Stimulated activated CD4-positive, alpha-beta T cell treated with anti-CD3 and anti-CD28 coated beads, Interleukin-12 subunit alpha, Interleukin-12 subunit beta, amount 100 ng/mL, for 24 hours (primary cell): ENCODE measurements at regions not wholly inside any gene's neighbourhood (a gene's known extent, or its start where the extent isn't known, plus 50 kb on each side); places are given as distances from the start of the nearest gene placed in this dataset.

Experiments
- DNase-seq, 2 experiments: peaks; one replicate each; pipeline ENCODE4 v3.0.0-alpha.2; 2020; ENCODE audit warnings: low read depth in 2 of 2

DNA sequence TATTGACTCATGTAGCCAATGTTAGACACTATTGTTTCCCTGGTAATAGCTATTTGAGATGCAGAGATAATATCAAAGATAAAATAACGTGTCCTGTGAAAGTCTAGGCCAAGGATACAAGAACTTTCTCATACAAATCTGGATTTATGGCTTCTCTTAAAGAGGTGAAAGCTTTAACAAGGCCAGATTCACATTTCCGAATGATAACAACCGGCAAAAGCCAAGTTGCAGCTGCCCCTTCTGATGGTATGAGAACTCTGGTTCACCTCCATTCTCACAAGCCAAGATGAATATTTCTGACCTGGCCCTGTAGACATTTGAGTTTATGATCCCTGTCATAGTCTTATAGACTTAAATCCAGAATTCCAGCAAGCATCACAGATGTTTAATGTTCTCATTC, 230.4 kb upstream of the ZC3H12C start:
- DNase-seq, result no peak

DNA sequence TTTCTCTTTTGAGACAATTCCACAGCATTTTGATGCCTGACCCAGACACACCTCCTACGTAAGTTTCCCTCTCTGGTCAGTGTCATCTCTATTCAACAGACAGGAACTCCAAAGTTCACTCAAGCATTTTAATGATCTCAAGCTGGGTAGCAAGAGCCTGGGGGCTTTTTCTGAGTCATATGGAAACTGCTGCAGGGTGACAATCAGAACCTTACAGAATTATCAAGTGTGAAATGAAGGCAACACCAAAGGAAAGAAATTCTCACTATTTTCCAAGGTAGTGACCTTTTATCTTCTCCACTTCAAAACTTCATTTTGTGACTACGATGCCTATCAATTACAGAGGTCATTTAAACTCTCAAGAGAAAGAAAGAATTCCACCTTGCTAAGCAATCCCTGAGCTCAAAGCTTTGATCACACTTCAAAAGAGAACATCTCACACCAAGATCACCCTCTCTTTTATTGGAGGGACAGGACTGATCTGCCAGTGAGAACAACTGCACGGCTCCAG, 229.0 kb upstream of the ZC3H12C start:
- no peak for DNase-seq

DNA sequence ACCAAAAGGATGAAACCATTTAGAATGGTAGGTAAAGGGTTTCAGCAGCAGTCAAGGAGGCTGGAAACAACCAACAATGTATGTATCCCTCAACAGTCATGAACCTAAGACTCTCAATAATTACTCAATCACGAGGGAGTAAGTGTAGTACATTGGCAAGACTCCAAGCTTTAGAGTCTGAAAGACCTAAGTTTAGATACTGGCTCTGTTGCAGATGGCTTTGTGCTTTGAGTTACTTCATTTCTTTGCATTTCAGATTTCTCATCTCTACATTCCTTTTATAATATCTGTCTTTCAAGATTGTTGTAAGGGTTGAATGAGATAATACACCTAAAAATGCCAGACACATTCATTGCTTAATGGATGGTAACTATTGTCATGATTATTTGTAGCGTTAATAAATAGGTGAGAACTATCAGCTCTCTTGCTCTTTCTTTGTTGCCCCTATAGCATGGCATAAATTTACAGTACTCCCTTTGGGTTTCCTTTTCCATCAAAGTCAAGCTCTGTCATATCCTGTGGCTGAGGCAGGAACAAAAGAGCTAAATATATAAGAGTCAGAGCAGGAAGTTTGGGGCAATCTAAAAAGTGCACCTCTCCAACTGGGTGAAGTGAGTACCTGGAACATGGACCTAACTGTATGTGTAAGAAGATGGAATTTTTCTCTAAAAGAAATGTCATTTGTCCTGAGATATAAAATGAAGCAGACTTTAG, 228.2 kb upstream of the ZC3H12C start:
- DNase-seq, result no peak

DNA sequence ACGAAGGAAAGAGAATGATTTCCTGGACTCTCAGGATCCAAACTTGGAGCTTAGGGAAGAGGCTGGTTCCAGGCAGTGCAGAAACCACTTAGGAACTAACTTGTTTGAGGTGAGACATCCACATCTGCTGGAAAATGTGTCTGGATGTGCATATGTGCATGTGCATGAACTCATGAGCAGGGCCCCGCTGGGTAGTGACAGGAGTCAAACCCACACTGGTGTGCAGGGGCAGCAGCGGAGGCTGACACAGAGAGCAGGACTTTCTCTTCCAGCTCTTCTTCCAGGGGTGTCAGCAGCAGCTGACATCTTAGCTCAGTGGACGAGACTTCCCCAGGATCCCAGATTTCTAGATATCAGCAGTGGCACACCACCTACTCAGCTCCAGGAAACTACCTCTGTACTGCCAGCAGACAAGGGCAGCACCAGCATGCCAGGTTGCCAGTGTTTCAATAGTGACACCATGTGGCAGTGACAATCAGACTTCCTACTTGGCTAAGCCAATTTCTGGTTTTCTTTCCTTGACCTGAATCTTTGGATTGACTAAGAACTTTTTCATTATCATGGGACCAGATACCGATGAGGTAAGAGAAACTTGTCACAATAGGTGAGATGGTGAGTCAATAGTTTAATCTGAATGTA, 227.5 kb upstream of the ZC3H12C start:
- no peak for DNase-seq

DNA sequence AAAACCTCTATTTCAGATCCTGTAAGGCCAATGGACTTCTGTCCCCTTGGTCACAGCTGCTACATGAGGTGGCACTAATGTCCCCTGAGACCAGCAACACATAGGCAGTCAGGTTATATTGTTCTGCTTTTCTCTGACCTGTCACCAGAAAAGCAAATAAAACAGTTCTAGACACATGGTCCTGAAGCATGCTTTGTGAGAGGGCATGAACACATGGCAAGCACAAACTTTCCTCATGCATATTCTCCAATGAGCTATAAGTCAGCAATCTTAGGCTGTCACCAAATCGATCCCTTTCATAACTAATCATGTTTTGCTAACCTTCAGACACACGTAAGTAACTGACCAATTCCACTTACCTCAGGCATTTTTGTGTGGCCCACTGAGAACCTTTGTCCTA, 225.4 kb upstream of the ZC3H12C start:
- no peak for DNase-seq

DNA sequence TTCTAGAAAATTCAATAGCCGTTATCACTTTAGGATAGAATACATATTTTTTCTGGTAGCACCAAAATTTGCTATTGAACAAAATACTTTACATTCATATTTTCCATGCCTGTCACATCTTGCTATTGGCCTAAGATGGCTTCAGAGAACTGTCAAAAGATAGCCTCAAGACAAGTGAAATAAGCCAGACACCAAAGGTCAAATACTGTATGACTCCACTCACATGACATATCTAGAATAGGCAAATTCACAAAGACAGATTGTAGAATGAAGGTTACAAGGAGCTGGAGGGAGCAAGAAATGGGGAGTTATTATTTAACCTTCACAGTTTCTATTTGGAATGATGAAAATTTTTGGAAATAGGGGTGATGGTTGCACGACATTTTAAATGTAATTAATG, 223.7 kb upstream of the ZC3H12C start:
- no peak for DNase-seq

DNA sequence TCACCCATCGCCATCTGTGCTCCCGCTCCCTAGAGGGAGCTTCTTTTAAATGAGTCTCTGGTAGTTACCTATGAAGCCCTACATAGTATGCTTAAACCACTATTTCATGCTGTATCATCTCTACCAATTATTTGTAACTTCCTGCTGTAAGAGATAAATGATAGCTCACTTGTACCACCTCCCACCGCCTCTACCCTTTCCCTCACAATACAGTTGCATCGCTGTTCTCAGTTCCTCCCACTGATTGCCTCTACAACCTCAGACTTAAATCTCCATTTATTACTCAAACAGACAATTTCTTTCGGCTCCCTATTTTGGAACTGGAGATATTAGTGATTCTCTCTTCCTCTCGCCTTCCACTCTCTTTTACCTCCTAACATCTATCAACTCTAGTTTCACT, 222.9 kb upstream of the ZC3H12C start:
- no peak for DNase-seq

DNA sequence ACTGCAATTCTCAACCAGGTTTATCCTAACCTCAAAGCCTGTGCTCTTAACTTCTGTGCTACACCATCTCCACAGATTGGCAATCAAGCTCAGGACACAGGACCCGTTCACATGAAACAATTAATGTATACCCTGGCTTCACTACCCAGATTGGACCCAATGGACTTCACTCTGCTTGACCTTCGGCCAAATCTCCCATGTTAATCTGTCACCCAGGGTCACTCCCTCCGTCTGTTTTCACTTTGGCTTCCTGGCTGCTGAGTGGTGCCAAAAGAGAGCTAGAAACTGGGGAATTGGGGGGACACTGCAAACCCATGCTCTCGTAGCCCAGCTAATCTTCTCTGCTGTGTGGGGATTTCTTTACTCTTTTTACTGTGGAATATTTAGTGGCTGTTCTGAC, 216.1 kb upstream of the ZC3H12C start:
- DNase-seq, result no peak

DNA sequence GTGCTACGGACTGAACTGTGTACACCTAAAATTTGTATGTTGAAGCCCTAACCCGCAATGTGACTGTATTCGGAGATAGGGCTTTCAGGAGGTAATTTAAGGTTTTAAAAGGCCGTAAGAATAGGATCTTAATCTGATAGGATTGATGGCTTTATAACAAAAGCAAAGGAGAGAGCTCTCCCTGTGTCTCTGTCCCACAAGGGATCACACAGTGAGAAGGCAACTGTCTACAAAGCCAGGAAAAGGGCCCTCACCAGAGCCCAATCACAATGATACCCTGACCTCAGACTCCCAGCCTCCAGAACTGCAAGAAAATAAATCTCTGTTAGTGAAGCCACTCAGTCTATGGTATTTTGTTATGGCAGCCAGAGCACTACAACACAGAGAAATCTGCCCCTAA, 208.7 kb upstream of the ZC3H12C start:
- no peak for DNase-seq

DNA sequence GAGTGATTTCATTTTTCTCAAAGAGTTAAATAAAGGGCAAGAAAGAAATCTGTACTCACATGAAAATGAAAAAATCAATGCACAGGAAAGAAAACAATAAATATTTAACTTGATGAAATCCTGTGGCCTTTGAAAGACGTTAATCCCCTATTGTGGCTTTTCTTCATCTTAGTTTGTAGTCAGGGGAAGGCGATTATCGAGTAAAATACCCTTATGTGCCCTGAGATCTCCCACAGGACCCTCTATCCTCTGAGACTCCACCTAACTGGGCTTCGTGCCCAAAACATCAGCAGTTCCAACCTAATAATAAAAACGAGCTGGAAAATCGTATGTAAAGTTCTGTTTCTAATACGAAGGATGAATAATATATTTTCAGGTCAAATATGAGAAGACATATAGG, 208.2 kb upstream of the ZC3H12C start:
- no peak for DNase-seq

DNA sequence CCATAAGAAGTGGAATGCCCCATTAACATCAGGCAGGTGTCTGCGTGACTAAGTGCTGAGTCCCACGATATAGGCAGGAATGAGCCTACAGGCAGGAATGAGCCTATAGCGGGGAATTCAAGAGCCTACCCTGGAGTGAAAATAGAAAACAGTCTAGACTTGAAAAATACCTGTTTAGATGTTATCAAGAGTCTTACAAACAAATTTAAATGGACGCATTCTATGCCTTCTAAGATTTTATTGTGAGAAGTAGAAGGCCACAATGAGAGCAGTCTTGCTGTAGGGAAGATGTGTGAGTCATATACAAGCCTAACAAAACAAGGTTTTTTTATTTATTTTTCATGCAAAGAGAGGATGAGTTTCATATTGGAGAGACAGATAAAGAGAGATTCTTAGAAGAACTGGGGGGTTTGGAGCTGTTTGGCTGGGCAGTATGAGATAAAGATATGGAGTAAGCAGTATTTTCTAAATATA, 200.8 kb upstream of the ZC3H12C start:
- DNase-seq, result no peak

DNA sequence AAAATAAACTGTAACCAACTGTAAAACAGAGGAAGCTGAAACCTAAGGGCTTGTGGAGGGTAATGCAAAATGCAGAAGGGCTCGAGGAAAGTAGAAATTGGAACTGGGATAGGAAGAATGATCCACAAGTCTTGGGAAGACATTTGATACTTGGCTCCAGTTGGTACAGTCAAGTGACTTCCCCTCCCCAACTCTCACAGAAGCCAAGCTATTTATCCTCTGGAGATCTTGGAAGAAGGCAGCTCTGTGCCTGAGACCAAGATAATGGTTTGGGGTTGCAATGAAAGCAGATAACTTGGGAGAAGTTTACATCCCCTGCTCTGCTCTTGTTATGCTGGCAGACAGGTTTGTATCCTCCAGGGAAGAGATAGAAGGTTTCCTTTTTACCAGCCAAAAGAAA, 198.9 kb upstream of the ZC3H12C start:
- DNase-seq, result no peak

DNA sequence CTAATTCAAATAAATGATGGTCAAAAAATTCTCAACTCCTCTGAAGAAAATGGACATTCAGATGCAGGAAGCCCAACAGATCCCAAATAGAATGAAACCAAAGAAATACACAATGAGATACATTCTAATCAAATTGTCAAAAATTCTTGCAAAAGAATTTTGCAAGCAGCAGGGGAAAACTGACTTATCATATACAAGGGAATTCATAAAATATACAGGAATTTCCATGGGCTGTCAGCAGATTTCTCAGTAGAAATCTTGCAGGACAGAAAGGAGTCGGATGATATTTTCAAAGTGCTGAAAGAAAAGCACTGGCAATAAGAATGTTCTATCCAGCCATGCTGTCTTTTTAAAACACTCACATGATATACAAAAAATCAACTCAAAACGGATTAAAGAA, 194.6 kb upstream of the ZC3H12C start:
- DNase-seq, result no peak

DNA sequence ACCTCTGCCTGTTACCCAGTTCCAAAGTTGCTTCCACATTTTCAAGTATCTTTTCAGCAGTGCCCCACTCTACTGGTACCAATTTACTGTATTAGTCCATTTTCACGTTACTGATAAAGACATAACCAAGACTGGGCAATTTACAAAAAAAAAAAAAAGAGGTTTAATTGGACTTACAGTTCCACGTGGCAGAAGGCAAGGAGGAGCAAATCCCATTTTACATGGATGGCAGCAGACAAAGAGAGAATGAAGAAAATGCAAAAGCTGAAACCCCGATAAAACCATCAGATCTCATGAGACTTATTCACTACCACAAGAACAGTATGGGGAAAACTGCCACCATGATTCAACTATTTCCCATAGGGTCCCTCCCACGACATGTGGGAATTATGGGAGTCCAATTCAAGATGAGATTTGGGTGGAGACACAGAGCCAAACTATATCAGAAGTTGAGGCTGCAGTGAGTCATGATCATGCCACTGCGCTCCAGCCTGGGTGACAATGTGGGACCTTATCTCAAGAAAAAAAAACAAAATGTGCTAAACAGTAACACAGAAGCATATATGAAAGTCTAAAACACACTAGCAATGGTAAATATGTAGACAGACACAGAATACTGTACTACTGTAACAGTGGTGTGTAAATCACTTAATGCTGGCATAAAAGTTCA, 190.3 kb upstream of the ZC3H12C start:
- no peak for DNase-seq

DNA sequence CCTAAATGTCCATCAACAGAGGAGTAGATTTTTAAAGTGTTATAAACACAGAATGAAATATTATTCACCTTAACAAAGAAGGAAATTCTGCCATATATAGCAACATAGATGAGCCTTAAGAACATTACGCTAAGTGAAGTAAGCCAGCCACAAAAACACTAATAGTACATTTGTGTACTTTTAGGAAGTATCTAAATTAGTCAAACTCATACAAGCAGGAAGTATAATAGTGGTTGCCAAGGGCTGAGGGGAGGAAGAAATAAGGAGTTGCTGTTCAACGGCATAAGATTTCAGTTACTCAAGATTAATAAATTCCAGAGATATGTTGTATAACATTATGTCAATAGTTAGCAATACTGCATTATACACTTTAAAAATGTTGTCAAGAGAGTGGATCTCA, 181.7 kb upstream of the ZC3H12C start:
- DNase-seq, result no peak

DNA sequence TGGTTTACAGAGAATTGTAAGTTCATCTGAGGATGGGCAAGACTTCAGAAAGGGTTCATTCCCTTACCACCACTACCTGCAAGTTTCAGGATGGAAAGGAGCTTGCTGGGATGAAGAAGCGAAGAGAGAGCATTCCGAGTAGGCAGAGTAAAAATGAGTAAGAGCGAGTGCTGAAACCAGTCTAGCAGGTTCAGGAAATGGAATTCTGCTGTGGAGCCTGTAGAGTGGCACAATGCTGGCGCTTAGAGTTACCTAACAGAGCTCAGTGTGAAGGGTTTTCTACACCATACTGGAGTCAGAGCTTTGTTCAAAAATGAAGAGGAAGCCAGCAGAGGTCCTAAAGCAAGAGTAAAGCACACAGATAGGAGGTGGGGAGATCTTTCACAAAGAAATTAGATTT, 179.2 kb upstream of the ZC3H12C start:
- no peak for DNase-seq

DNA sequence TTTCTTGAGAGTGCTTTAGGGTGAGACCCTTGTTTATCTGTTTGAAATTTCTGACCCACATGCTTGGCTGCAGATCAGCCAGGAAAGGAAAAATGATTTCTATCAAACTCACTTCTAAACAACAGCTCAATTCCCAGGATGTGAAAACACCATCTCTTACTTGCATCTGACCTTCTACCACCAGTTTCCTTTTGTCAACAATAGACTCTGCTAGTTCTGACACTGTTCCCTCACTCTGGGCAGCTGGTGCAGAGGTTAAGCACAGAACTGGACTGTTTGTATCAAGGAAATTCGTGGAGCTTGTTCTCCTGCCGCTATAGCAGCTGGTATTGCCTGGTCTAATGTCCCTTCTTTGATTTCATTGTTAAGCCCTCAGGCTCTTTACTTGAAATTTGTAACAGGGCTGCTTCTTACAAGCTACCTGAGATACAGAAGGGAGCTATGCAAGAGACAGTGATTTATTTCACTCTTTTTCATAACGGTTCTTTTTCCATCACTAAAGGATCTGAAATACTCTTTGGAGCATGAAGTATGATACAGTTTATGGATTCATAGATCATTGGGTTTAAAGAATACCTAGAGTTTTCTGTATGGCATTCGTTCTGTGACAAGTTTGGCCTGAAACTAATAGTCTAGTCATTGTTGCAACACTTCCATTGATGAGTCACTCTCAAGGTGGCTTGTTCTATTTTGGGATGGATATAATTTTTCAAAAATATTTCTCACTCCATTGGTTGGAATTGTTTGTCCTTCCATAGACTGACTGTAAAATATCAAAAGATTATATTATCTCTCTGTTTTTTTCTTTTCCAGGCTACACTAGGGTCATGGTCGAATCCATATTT, 178.2 kb upstream of the ZC3H12C start:
- DNase-seq, result no peak

DNA sequence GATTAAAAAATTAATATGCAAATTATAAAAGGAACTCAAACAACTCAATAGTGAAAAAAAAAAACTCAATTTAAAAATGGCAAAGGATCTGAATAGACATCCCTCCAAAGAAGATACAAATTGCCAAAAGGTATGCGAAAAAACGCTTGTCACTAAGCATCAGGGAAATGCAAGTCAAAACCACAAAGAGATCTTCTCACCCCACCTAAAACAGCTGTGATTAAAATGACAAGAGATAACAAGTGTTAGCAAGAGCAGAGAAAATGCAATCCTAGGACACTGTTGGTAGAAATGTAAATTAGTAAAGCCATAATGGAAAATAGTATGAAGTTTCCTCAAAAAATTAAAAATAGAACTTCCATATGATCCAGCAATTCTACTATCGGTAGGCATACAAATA, 166.3 kb upstream of the ZC3H12C start:
- DNase-seq, result no peak

DNA sequence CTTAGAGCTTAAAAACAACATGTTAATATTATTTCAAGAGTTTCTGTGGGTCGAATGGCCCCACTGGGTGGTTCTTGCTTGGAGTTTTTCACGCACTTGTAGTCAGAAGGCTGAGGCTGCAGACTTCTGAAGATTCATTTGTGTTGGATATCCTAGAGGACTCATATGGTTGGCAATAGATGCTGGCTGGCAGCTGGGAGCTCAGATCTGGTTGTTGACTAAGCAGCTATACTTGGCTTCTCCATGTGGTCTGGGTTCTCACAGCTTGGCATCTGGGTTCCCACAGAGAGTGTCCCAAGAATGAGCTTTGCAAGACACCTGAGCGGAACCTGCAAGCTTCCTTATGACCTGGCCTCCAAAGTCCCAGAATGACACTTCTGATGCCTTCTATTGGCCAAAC, 163.9 kb upstream of the ZC3H12C start:
- DNase-seq, result no peak

DNA sequence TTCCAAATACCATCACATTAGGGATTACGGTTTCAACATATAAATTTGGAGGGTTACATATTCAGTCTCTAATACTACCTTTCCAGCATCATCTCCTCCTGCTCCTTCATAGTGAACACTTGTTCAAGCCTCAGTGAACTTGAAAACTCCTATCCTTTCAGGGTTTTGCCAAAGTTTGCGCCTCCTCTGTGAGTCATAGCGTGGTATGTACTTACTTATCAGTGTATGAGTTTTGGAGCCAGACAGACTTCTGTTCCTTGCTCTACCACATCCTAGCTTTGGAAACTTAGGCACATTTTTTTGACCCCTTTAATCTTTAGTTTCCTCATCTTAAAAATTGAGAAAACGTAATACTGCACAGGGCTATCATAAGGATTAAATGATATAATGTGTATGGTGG, 160.1 kb upstream of the ZC3H12C start:
- no peak for DNase-seq

DNA sequence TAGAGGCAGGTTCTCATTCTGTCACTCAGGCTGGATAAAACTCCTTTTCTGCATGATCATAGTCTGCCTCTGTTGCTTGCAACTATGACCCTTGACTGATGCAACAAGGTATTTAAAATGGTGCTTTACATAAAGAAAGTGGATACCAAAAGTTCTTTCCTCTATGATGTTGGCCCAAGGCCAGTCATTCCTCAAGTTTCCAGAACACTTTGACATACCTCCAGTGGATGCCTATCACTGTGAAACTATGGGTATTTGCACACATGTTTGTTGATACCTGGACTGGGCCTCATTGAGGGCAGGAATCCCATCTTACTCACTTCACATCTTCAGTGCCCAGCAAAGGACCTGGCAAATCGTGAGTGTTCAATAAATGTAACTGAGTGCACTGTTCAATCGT, 159.0 kb upstream of the ZC3H12C start:
- no peak for DNase-seq

DNA sequence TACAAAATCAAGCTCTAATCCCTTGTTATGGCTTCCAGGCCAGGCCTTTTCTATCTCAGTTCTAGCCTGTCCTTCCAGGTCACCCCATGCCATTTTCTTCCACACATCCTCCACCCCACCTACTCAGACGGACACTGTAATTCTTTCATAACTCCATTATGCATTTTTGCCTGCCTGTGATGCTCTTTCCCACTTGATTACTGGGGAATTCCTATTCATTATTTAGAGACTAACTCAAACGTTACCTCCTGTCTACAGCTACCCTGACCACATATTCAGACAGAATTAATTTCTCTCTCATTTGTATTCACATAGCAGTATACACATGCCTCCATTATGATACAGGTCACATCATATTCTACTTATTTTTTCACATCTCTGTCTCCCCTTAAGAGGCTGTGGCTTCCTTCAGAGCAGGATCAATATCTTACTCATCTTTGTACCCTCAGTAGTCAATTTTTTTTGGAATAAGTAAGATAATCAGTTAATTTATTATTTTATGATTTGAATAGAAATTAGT, 156.5 kb upstream of the ZC3H12C start:
- no peak for DNase-seq
